ENCODE measurements at regions not wholly inside any gene's neighbourhood (a gene's known extent, or its start where the extent isn't known, plus 50 kb on each side); places are given as distances from the start of the nearest gene placed in this dataset.

DNA sequence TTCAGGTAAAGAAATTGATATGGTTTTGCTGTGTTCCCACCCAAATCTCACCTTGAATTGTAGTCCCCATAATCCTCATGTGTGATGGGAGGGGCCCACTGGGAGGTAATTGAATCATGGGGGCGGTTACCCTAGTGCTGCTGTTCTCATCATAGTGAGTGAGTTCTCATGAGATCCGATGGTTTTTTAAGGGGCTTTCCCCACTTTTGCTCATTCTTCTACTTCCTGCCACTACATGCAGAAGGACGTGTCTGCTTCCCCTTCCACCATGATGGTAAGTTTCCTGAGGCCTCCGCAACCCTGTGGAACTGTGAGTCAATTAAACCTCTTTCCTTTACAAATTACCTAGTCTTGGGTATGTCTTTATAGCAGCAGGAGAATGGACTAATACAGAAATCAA lies 69.3 kb downstream of the MIS18A start:
- no peak for TF ChIP-seq FOXP2 (optimal IDR thresholded peaks at IDR 0.05; ENCODE audit: control extremely low read depth, extremely low read length, insufficient read depth)
- no peak for TF ChIP-seq POLR2AphosphoS5 (IDR thresholded peaks at IDR 0.05; ENCODE audit: borderline replicate concordance, low read depth, low read length)

All from SK-N-MC (cell line).